ENCODE measurements at regions not wholly inside any gene's neighbourhood (a gene's known extent, or its start where the extent isn't known, plus 50 kb on each side); places are given as distances from the start of the nearest gene placed in this dataset.
"Not testable (repeated sequence)": the region's sequence is repeated elsewhere in the genome, so short reads cannot be mapped to it uniquely, and the experiment has no call there.

DNA sequence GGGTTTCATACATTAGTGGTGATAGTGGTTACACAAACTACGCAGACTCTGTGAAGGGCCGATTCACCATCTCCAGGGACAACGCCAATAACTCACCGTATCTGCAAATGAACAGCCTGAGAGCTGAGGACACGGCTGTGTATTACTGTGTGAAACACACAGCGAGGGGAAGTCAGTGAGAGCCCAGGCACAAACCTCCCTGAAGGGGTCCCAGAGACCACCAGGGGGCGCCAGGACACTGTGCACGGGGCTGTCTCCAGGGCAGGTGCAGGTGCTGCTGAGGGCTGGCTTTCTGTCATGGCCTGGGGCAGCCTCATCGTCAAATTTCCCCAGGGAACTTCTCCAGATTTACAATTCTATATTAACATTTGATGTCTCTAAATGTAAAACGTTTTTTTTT lies 184.6 kb upstream of the TP53TG3C start:
- H3K27ac ChIP-seq; DNase-seq (ENCODE audit: low spot score in 2 of 2); H3K4me3 ChIP-seq; H3K27me3 ChIP-seq; H3K36me3 ChIP-seq; H3K9me3 ChIP-seq; intact Hi-C loops (cut with DNase I; ENCODE audit: low total_unique reads); H3K4me1 ChIP-seq: not testable (repeated sequence)

DNA sequence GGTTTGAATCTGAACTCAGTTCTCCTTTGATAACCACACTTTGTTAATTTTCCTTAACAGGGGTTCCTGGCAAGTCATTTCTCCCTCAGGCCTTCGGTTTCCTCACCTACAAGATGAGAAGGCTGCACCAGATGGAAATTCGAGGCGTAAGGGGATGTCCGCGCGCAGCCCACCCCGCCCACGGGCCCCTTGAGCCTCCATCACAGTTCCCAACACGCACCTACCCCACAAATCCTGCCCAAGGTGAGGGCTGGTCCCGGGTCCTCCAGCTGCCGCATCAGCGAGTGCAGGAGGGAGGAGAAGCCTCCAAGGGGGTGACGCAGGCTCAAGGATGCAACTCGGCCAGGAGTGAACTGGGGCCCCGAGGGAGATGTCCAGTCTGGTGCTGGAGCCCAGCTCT lies 166.9 kb upstream of the TP53TG3C start:
- intact Hi-C loops (cut with DNase I; ENCODE audit: low total_unique reads); H3K27ac ChIP-seq; H3K4me1 ChIP-seq; H3K9me3 ChIP-seq; H3K27me3 ChIP-seq; H3K36me3 ChIP-seq; H3K4me3 ChIP-seq; DNase-seq (ENCODE audit: low spot score in 2 of 2): not testable (repeated sequence)

- H3K4me3 ChIP-seq; H3K9me3 ChIP-seq; DNase-seq (ENCODE audit: low spot score in 2 of 2); H3K27ac ChIP-seq; H3K27me3 ChIP-seq; H3K36me3 ChIP-seq; H3K4me1 ChIP-seq; intact Hi-C loops (cut with DNase I; ENCODE audit: low total_unique reads): not testable (repeated sequence)
These were observed 166.1 kb upstream of the TP53TG3C start for GRCh38 chr16:33027941-33028340.

- H3K9me3 ChIP-seq; H3K4me3 ChIP-seq; intact Hi-C loops (cut with DNase I; ENCODE audit: low total_unique reads); H3K36me3 ChIP-seq; H3K27me3 ChIP-seq; DNase-seq (ENCODE audit: low spot score in 2 of 2); H3K4me1 ChIP-seq; H3K27ac ChIP-seq: not testable (repeated sequence)
These were observed 165.2 kb upstream of the TP53TG3C start for GRCh38 chr16:33028707-33029390.

DNA sequence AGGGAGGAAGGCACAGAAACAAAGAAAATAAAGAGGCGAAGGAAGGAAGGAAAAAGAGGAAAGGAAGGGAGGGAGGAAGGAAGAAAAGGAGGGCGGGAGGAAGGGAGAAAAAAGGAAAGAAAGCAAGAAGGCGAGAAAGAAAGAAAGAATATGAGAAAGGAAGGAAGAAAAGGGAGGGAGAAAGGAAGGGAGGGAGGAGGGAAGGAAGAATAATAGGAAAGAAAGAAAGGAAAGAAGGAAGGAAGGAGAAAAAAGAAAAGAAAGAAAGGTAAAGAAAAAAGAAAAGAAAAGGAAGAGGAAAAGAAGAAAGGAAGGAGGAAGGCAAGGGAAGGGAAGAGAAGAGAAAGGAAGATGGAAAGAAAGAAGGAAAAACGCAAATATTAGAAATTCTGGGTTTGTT lies 145.2 kb upstream of the TP53TG3C start:
- DNase-seq (ENCODE audit: low spot score in 2 of 2); H3K27me3 ChIP-seq; H3K36me3 ChIP-seq; intact Hi-C loops (cut with DNase I; ENCODE audit: low total_unique reads); H3K27ac ChIP-seq; H3K4me3 ChIP-seq; H3K9me3 ChIP-seq; H3K4me1 ChIP-seq: not testable (repeated sequence)

- H3K4me1 ChIP-seq, result no peaks in the 10 kb centered on the region
- intact Hi-C loops (cut with DNase I; ENCODE audit: low total_unique reads), result no loop called here
- no peaks in the 10 kb centered on the region for H3K27me3 ChIP-seq
- H3K4me3 ChIP-seq, result no peak overlapping the region
- peak in 1 of 2 donors; percentile 39 for DNase-seq (ENCODE audit: low spot score in 2 of 2)
- H3K9me3 ChIP-seq, result no peaks in the 10 kb centered on the region
- TF ChIP-seq POLR2A (IDR thresholded peaks at IDR 0.05), result no peak
- TF ChIP-seq, protein P1, sequence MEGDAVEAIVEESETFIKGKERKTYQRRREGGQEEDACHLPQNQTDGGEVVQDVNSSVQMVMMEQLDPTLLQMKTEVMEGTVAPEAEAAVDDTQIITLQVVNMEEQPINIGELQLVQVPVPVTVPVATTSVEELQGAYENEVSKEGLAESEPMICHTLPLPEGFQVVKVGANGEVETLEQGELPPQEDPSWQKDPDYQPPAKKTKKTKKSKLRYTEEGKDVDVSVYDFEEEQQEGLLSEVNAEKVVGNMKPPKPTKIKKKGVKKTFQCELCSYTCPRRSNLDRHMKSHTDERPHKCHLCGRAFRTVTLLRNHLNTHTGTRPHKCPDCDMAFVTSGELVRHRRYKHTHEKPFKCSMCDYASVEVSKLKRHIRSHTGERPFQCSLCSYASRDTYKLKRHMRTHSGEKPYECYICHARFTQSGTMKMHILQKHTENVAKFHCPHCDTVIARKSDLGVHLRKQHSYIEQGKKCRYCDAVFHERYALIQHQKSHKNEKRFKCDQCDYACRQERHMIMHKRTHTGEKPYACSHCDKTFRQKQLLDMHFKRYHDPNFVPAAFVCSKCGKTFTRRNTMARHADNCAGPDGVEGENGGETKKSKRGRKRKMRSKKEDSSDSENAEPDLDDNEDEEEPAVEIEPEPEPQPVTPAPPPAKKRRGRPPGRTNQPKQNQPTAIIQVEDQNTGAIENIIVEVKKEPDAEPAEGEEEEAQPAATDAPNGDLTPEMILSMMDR (IDR thresholded peaks at IDR 0.05), result no peak
- TF ChIP-seq POLR2AphosphoS5 (IDR thresholded peaks at IDR 0.05), result no peak
- H3K36me3 ChIP-seq, result no peaks in the 10 kb centered on the region
- H3K27ac ChIP-seq, result no peak overlapping the region
These were observed 134.8 kb upstream of the TP53TG3C start for GRCh38 chr16:33059206-33059605.

DNA sequence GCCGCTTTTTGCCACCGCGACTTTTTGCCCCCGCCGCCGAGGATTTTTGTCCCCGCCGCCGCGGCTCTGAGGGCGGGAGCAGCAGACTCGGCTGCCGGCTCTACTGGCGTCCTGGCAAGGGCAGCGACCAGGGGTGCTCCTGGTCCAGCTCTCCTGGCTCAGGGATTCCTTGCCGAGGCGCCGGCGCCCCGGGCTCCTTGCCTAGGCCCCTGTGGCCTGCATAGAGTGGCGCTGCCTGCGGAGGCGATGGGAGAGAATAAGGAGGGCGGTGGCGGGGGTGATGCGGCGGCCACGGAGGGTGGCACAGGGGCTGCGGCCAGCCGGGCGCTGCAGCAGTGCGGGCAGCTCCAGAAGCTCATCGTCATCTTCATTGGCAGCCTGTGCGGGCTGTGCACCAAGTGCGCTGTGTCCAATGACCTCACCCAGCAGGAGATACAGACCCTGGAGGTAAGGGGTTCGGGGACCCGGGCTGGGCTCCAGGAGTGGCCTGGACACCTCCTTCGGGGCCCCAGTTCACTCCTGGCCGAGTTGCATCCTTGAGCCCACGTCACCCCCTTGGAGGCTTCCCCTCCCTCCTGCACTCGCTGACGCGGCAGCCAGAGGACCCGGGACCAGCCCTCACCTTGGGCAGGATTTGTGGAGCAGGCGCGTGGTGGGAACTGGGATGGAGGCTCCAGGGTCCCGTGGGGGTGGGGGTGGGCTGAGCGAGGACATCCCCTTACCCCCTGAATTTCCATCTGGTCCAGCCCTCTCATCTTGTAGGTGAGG lies 134.2 kb upstream of the TP53TG3C start:
- not testable (repeated sequence) for H3K9me3 ChIP-seq; DNase-seq (ENCODE audit: low spot score in 2 of 2)

DNA sequence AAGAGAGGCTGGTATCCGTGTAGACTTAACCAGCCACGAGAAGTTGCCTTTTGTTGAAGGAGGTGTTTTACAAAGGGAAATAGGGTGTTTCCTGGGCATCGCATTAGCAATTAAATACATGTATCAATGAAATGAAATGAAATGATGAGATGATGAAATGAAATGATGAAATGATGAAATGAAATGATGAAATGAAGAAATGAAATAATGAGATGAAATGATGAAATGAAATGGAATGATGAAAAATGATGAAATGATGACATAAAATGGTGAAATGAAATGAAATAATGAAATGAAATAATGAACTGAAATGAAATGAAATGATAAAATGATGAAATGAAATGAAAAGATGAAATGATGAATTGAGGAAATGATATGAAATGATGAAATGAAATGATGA lies 131.3 kb upstream of the TP53TG3C start:
- intact Hi-C loops (cut with DNase I; ENCODE audit: low total_unique reads); H3K4me1 ChIP-seq; H3K36me3 ChIP-seq; H3K9me3 ChIP-seq; H3K27ac ChIP-seq; H3K4me3 ChIP-seq; DNase-seq (ENCODE audit: low spot score in 2 of 2); H3K27me3 ChIP-seq: not testable (repeated sequence)

More for the DNA sequence above, 134.2 kb upstream of the TP53TG3C start:
- H3K27me3 ChIP-seq; H3K27ac ChIP-seq; H3K36me3 ChIP-seq; intact Hi-C loops (cut with DNase I; ENCODE audit: low total_unique reads); H3K4me3 ChIP-seq; H3K4me1 ChIP-seq: not testable (repeated sequence)

DNA sequence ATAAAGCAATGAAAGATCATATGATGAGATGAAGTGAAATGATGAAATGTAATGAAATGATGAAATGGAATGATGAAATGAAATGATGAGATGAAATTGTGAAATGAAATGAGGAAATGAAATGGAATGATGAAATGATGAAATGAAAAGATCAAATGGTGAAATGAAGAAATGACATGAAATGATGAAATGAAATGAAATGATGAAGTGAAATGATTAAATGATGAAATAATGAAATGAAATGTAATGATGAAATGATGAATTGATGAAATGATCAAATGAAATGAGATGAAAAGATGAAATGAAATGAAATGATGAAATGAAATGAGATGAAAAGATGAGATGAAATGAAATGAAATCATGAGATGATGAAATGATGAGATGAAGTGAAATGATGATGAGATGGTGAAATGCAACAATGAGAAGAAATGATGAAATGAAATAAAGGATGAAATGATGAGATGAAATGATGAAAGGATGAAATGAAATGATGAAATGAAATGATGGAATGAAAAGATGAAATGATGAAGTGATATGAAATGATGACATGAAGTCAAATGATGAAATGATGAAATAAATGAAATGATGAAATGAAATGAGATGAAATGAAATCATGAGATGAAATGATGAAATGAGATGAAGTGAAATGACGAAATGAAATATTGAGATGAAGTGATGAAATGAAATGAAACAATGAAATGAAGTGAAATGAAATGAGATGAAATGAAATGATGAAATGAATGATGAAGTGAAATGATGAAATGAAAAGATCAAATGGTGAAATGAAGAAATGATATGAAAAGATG lies 130.5 kb upstream of the TP53TG3C start:
- H3K9me3 ChIP-seq; H3K36me3 ChIP-seq; H3K4me3 ChIP-seq; H3K27ac ChIP-seq; DNase-seq (ENCODE audit: low spot score in 2 of 2); intact Hi-C loops (cut with DNase I; ENCODE audit: low total_unique reads); H3K27me3 ChIP-seq; H3K4me1 ChIP-seq: not testable (repeated sequence)

DNA sequence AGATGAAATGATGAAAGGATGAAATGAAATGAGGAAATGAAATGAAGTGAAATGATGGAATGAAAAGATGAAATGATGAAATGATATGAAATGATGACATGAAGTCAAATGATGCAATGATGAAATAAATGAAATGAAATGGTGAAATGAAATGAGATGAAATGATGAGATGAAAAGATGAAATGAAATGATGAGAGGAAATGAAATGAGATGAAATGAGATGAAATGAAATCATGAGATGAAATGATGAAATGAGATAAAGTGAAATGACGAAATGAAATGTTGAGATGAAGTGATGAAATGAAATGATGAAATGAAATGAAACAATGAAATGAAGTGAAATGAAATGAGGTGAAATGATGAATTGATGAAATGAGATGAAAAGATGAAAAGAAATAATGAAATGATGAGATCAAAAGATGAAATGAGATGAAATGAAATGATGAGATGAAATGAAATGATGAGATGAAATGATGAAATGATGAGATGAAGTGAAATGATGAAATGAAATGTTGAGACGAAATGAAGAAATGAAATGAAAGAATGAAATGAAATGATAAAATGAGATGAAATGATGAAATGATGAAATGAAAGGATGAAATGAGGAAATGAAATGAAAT lies 129.5 kb upstream of the TP53TG3C start:
- intact Hi-C loops (cut with DNase I; ENCODE audit: low total_unique reads); H3K27me3 ChIP-seq; H3K9me3 ChIP-seq; H3K36me3 ChIP-seq; H3K4me3 ChIP-seq; H3K4me1 ChIP-seq; DNase-seq (ENCODE audit: low spot score in 2 of 2); H3K27ac ChIP-seq: not testable (repeated sequence)

All from breast epithelium (tissue), 4 donors.